ENCODE measurements at regions not wholly inside any gene's neighbourhood (a gene's known extent, or its start where the extent isn't known, plus 50 kb on each side); places are given as distances from the start of the nearest gene placed in this dataset.

GRCh38 chr20:39390186-39390585 is 428.0 kb downstream of the DHX35 start:
- TF ChIP-seq CTCF (IDR thresholded peaks at IDR 0.05) (no peak), POLR2AphosphoS5 (IDR thresholded peaks at IDR 0.05; ENCODE audit: insufficient read depth in 1 of 2, low read depth in 1 of 2) (no peak), POLR2A (IDR thresholded peaks at IDR 0.05) (no peak)
